ENCODE measurements at regions not wholly inside any gene's neighbourhood (a gene's known extent, or its start where the extent isn't known, plus 50 kb on each side); places are given as distances from the start of the nearest gene placed in this dataset.

DNA sequence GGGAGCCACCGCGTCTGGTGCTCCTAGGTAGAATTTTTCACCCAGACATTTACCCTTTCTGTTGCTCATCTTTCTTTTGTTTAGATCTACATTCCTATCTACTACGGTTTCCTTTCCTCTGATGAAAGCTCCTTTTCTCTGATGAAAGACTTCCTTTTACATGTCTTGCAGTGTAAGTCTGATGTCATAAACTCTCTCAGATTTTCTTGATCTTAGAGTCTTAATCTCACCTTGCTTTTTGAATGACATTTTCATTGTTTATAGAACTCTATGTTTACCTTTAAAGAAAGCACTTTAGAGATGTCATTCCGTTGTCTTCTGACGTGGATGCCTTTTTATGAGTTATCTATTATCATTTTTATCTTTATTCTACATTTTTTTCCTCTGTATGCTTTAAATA lies 171.8 kb upstream of the MTPN start:
- TF ChIP-seq, protein P1, sequence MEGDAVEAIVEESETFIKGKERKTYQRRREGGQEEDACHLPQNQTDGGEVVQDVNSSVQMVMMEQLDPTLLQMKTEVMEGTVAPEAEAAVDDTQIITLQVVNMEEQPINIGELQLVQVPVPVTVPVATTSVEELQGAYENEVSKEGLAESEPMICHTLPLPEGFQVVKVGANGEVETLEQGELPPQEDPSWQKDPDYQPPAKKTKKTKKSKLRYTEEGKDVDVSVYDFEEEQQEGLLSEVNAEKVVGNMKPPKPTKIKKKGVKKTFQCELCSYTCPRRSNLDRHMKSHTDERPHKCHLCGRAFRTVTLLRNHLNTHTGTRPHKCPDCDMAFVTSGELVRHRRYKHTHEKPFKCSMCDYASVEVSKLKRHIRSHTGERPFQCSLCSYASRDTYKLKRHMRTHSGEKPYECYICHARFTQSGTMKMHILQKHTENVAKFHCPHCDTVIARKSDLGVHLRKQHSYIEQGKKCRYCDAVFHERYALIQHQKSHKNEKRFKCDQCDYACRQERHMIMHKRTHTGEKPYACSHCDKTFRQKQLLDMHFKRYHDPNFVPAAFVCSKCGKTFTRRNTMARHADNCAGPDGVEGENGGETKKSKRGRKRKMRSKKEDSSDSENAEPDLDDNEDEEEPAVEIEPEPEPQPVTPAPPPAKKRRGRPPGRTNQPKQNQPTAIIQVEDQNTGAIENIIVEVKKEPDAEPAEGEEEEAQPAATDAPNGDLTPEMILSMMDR (conservative IDR thresholded peaks at IDR 0.05) = no peak
- TF ChIP-seq EZH2 (IDR thresholded peaks at IDR 0.05; ENCODE audit: low read depth) = no peak

Data from PC-9 (cell line).